Thyroid gland (tissue), 4 donors: ENCODE measurements at regions not wholly inside any gene's neighbourhood (a gene's known extent, or its start where the extent isn't known, plus 50 kb on each side); places are given as distances from the start of the nearest gene placed in this dataset.

Source experiments
- POLR2A ChIP-seq, 2 donors: fragments of 450-650 bp; IDR thresholded peaks; one replicate each; pipeline ENCODE4 v1.6.1; 2017; ENCODE audit warnings: antibody characterized with exemption in 2 of 2, mild to moderate bottlenecking in 2 of 2, moderate library complexity in 1 of 2
- TF ChIP-seq, protein P1 (sequence below), 6 experiments: fragments of 200-600 bp in 3 of 6; fragments of 450-650 bp in 3 of 6; sonication (generic) in 3 of 6; IDR thresholded peaks; one replicate each; pipeline ENCODE4 v1.5.1; 2016 to 2019; ENCODE audit warnings: antibody characterized with exemption in 6 of 6, mild to moderate bottlenecking in 2 of 6, inconsistent platforms in 1 of 6, moderate library complexity in 1 of 6

DNA sequence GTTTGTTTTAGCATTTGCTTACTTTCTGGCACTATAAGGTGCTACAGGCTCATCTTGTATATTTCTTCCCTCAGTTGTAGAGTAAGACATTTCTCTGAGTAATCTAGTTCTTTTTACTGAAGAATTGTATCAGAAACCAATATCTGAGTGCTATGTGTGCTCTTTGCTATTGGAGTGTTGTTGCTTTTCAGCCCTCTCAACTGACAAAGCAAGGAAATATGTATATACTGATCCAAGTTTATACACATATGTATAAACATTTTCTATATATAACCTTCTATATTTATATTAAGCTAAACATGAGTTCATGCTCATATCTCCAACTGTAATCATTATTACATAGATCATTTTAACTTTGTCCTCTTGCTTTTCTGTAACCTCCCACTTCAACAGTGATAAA lies 405.7 kb downstream of the RFPL4B start:
- no peak for TF ChIP-seq POLR2A (IDR thresholded peaks at IDR 0.05)
- TF ChIP-seq, protein P1, sequence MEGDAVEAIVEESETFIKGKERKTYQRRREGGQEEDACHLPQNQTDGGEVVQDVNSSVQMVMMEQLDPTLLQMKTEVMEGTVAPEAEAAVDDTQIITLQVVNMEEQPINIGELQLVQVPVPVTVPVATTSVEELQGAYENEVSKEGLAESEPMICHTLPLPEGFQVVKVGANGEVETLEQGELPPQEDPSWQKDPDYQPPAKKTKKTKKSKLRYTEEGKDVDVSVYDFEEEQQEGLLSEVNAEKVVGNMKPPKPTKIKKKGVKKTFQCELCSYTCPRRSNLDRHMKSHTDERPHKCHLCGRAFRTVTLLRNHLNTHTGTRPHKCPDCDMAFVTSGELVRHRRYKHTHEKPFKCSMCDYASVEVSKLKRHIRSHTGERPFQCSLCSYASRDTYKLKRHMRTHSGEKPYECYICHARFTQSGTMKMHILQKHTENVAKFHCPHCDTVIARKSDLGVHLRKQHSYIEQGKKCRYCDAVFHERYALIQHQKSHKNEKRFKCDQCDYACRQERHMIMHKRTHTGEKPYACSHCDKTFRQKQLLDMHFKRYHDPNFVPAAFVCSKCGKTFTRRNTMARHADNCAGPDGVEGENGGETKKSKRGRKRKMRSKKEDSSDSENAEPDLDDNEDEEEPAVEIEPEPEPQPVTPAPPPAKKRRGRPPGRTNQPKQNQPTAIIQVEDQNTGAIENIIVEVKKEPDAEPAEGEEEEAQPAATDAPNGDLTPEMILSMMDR (IDR thresholded peaks at IDR 0.05) = no peak
